Panc1 (cell line): ENCODE measurements at regions not wholly inside any gene's neighbourhood (a gene's known extent, or its start where the extent isn't known, plus 50 kb on each side); places are given as distances from the start of the nearest gene placed in this dataset.

Experiments used
- POLR2AphosphoS5 ChIP-seq: IDR thresholded peaks from 2 replicates; pipeline ENCODE4 v1.6.1; 2012; ENCODE audit warnings: mild to moderate bottlenecking, low read depth, low read length, moderate library complexity
- SIN3A ChIP-seq: IDR thresholded peaks from 2 replicates; pipeline ENCODE4 v1.6.1; 2012; ENCODE audit warnings: low read depth, mild to moderate bottlenecking, low read length, moderate library complexity, borderline replicate concordance; ENCODE audit not compliant: insufficient read depth
- TCF7L2 ChIP-seq: IDR thresholded peaks from 2 replicates; pipeline ENCODE4 v1.6.1; 2011; ENCODE audit warnings: mild to moderate bottlenecking, low read depth, low read length, inconsistent platforms
- TF ChIP-seq, protein P1 (sequence below): fragments of 450-650 bp; IDR thresholded peaks from 2 replicates; pipeline ENCODE4 v1.5.1; 2017; ENCODE audit warnings: mild to moderate bottlenecking

DNA sequence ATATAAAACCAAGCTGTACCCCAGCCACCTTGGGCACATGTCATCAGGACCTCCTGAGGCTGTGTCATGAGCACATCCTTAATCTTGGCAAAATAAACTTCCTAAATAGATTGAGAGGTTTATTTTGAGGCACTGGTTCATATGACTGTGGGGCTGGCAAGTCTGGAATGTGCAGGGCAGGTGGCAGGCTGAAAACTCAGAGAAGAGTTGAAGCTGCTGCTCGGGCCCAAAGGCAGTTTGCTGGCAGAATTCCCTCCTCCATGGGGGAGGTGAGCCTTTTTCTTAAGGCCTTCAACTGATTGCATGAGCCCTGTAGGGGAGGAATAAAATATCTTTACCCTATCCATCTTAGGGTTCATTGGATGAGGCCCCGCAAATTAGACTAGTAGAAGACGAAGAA is 72.2 kb upstream of the CDK20 start:
- TF ChIP-seq, protein P1, sequence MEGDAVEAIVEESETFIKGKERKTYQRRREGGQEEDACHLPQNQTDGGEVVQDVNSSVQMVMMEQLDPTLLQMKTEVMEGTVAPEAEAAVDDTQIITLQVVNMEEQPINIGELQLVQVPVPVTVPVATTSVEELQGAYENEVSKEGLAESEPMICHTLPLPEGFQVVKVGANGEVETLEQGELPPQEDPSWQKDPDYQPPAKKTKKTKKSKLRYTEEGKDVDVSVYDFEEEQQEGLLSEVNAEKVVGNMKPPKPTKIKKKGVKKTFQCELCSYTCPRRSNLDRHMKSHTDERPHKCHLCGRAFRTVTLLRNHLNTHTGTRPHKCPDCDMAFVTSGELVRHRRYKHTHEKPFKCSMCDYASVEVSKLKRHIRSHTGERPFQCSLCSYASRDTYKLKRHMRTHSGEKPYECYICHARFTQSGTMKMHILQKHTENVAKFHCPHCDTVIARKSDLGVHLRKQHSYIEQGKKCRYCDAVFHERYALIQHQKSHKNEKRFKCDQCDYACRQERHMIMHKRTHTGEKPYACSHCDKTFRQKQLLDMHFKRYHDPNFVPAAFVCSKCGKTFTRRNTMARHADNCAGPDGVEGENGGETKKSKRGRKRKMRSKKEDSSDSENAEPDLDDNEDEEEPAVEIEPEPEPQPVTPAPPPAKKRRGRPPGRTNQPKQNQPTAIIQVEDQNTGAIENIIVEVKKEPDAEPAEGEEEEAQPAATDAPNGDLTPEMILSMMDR, result no peak
- TF ChIP-seq SIN3A (no peak), POLR2AphosphoS5 (no peak), TCF7L2 (no peak)
